Heart left ventricle (tissue), 13 donors: ENCODE measurements at regions not wholly inside any gene's neighbourhood (a gene's known extent, or its start where the extent isn't known, plus 50 kb on each side); places are given as distances from the start of the nearest gene placed in this dataset.

Experiments
- POLR2A ChIP-seq, 2 donors: fragments of 450-650 bp; IDR thresholded peaks; one replicate each; pipeline ENCODE4 v1.6.1; 2017; ENCODE audit warnings: antibody characterized with exemption in 2 of 2, mild to moderate bottlenecking in 2 of 2, moderate library complexity in 2 of 2
- TF ChIP-seq, protein P1 (sequence below), 12 donors: fragments of 200-600 bp; sonication (generic) in 4 of 12; IDR thresholded peaks; one replicate each; pipeline versions ENCODE4 v1.5.0 to v1.8.0; 2018 to 2022; ENCODE audit warnings: antibody characterized with exemption in 12 of 12, mild to moderate bottlenecking in 5 of 12
- donor health status: ischemic (EF 13 %, LVEDD 7.1; RV severe dilation, severe dysfunction).
- donor health status: DM: no; HTN: yes; CAD: no.
- donor health status: DM: no; HTN: no; CAD: no.
- donor health status: ischemic (EF 25% LVEDD 6.9; RV normal size, moderate dysfunction).
- donor health status: ischemic (EF 25% LVEDD 5.7; RV mildly dilated, moderate dysfunction).
- donor health status: ischemic (EF 35%, LVEDD 5.7; RV mildly dilated, moderate dysfunction).
- donor health status: nonischemic (EF 11% LVEDD 7.7; RV severe dilation, severe dysfunction).
- donor health status: DM: yes; HTN: yes; CAD: no.
- donor health status: PGD.
- donor health status: ischemic (EF 29% LVEDD 5.4; RV normal size, mild dysfunction).
- donor health status: nonischemic (EF 23%, LVEDD 6.1; RV moderate dilation, normal function).

DNA sequence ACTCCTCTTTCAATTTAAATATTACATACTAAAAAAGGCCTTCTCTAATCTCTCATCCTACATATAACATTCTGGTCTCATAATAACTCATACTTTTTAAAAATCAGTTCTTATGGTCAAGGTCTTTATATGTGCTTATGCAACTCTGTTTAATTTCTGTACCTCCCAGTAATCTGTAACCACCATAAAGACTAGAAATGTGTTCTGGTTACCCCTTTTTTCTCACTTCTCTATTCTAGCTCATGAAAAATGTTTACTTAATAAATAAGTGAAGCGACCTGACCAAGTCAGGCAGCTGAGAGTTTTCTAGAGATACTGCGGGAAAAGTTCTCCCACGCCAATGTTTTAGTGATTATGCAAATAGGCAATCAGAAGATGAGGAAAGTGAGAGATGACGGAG is 548.8 kb upstream of the FAM241A start:
- TF ChIP-seq, protein P1, sequence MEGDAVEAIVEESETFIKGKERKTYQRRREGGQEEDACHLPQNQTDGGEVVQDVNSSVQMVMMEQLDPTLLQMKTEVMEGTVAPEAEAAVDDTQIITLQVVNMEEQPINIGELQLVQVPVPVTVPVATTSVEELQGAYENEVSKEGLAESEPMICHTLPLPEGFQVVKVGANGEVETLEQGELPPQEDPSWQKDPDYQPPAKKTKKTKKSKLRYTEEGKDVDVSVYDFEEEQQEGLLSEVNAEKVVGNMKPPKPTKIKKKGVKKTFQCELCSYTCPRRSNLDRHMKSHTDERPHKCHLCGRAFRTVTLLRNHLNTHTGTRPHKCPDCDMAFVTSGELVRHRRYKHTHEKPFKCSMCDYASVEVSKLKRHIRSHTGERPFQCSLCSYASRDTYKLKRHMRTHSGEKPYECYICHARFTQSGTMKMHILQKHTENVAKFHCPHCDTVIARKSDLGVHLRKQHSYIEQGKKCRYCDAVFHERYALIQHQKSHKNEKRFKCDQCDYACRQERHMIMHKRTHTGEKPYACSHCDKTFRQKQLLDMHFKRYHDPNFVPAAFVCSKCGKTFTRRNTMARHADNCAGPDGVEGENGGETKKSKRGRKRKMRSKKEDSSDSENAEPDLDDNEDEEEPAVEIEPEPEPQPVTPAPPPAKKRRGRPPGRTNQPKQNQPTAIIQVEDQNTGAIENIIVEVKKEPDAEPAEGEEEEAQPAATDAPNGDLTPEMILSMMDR (IDR thresholded peaks at IDR 0.05): no peak
- TF ChIP-seq POLR2A (IDR thresholded peaks at IDR 0.05): no peak
